Tibial nerve (tissue), 4 donors: ENCODE measurements at regions not wholly inside any gene's neighbourhood (a gene's known extent, or its start where the extent isn't known, plus 50 kb on each side); places are given as distances from the start of the nearest gene placed in this dataset.

Source experiments
- DNase-seq, 2 donors: peaks; one replicate each; pipeline ENCODE4 v3.0.0-alpha.2; 2019; ENCODE audit warnings: low spot score in 2 of 2
- H3K27ac ChIP-seq, 4 donors: fragments of 200-600 bp; sonication (generic) in 3 of 4; one replicate each; pipeline ENCODE4 v1.5.1; 2017 to 2019; ENCODE audit warnings: mild to moderate bottlenecking in 1 of 4
- H3K27me3 ChIP-seq, 2 donors: fragments of 200-600 bp; sonication (generic) in 1 of 2; one replicate each; pipeline versions ENCODE4 v1.5.1 to v1.6.0; 2017 to 2019
- H3K36me3 ChIP-seq, 3 donors: fragments of 200-600 bp; sonication (generic); one replicate each; pipeline ENCODE4 v1.5.1; 2018 to 2019
- H3K4me1 ChIP-seq, 4 donors: fragments of 200-600 bp; sonication (generic) in 3 of 4; one replicate each; pipeline ENCODE4 v1.5.1; 2017 to 2019
- H3K4me3 ChIP-seq, 4 donors: fragments of 200-600 bp; sonication (generic) in 3 of 4; one replicate each; pipeline ENCODE4 v1.5.1; 2017 to 2019; ENCODE audit warnings: mild to moderate bottlenecking in 1 of 4, moderate library complexity in 1 of 4
- H3K9me3 ChIP-seq, 4 donors: fragments of 200-600 bp; sonication (generic) in 3 of 4; one replicate each; pipeline ENCODE4 v1.5.1; 2017 to 2019
- CTCF ChIP-seq, 5 experiments: fragments of 200-600 bp in 3 of 5; fragments of 450-650 bp in 2 of 5; sonication (generic) in 3 of 5; IDR thresholded peaks; one replicate each; pipeline ENCODE4 v1.5.1; 2016 to 2019; ENCODE audit warnings: antibody characterized with exemption in 5 of 5, mild to moderate bottlenecking in 3 of 5, moderate library complexity in 2 of 5
- EP300 ChIP-seq, 2 donors: sonication (generic); formaldehyde crosslinking; IDR thresholded peaks; one replicate each; pipeline ENCODE4 v1.6.1; 2017; ENCODE audit warnings: antibody characterized with exemption in 2 of 2, mild to moderate bottlenecking in 1 of 2
- POLR2A ChIP-seq, 2 donors: fragments of 450-650 bp; IDR thresholded peaks; one replicate each; pipeline ENCODE4 v1.6.1; 2017; ENCODE audit warnings: antibody characterized with exemption in 2 of 2, mild to moderate bottlenecking in 2 of 2, moderate library complexity in 2 of 2
- WGBS, 2 donors: methylation state at CpG; one replicate each; pipeline ENCODE4 v1.1.5; 2018; 5-methylcytosine and 5-hydroxymethylcytosine counted together

GRCh38 chr10:83919187-83919586 is 220.1 kb upstream of the GHITM start:
- no peaks in the 10 kb centered on the region for H3K36me3 ChIP-seq
- no peak overlapping the region for H3K27ac ChIP-seq
- no peak for DNase-seq
- WGBS, 2 donors = 79 to 85% methylated on average over 2 of the region's 2 CpGs
- H3K27me3 ChIP-seq = no peaks in the 10 kb centered on the region
- H3K4me1 ChIP-seq = peaks cover 0 to 10% (median 0%) of the 10 kb centered on the region in 4 donors
- H3K9me3 ChIP-seq = no peaks in the 10 kb centered on the region
- TF ChIP-seq EP300 (IDR thresholded peaks at IDR 0.05) (no peak), POLR2A (IDR thresholded peaks at IDR 0.05) (no peak), CTCF (IDR thresholded peaks at IDR 0.05) (no peak)
- no peak overlapping the region for H3K4me3 ChIP-seq

- 79 to 88% methylated on average over 3 of the region's 3 CpGs for WGBS, 2 donors
- H3K36me3 ChIP-seq = no peaks in the 10 kb centered on the region
- H3K27me3 ChIP-seq = no peaks in the 10 kb centered on the region
- H3K4me1 ChIP-seq = peaks cover 0 to 10% (median 0%) of the 10 kb centered on the region in 4 donors
- DNase-seq = no peak
- no peak overlapping the region for H3K27ac ChIP-seq
- H3K4me3 ChIP-seq = no peak overlapping the region
- no peaks in the 10 kb centered on the region for H3K9me3 ChIP-seq
- TF ChIP-seq CTCF (IDR thresholded peaks at IDR 0.05) (no peak), EP300 (IDR thresholded peaks at IDR 0.05) (no peak), POLR2A (IDR thresholded peaks at IDR 0.05) (no peak)
Observed at GRCh38 chr10:83921984-83922860, 217.1 kb upstream of the GHITM start.

GRCh38 chr10:83925133-83925532 is 214.2 kb upstream of the GHITM start:
- no peak overlapping the region for H3K4me3 ChIP-seq
- 40 to 45% methylated on average over 5 of the region's 5 CpGs for WGBS, 2 donors
- DNase-seq = no peak
- H3K9me3 ChIP-seq = no peaks in the 10 kb centered on the region
- no peaks in the 10 kb centered on the region for H3K4me1 ChIP-seq
- no peaks in the 10 kb centered on the region for H3K36me3 ChIP-seq
- H3K27ac ChIP-seq = no peak overlapping the region
- no peaks in the 10 kb centered on the region for H3K27me3 ChIP-seq
- TF ChIP-seq POLR2A (IDR thresholded peaks at IDR 0.05) = no peak

GRCh38 chr10:83926606-83927005 is 212.7 kb upstream of the GHITM start:
- WGBS, 2 donors = 67 to 71% methylated on average over 2 of the region's 2 CpGs
- H3K9me3 ChIP-seq = no peaks in the 10 kb centered on the region
- no peak for DNase-seq
- H3K27me3 ChIP-seq = no peaks in the 10 kb centered on the region
- no peak for TF ChIP-seq POLR2A (IDR thresholded peaks at IDR 0.05)
- no peak for TF ChIP-seq EP300 (IDR thresholded peaks at IDR 0.05)
- no peak for TF ChIP-seq CTCF (IDR thresholded peaks at IDR 0.05)
- no peak overlapping the region for H3K4me3 ChIP-seq
- no peak overlapping the region for H3K27ac ChIP-seq
- H3K36me3 ChIP-seq = no peaks in the 10 kb centered on the region
- H3K4me1 ChIP-seq = no peaks in the 10 kb centered on the region

GRCh38 chr10:83927166-83927565 is 212.1 kb upstream of the GHITM start:
- no peak for TF ChIP-seq EP300 (IDR thresholded peaks at IDR 0.05)
- TF ChIP-seq POLR2A (IDR thresholded peaks at IDR 0.05) = no peak
- no peak for TF ChIP-seq CTCF (IDR thresholded peaks at IDR 0.05)
- 73 to 82% methylated on average over 2 of the region's 2 CpGs for WGBS, 2 donors

More at GRCh38 chr10:83927166-83927565, 212.1 kb upstream of the GHITM start:
- no peak for DNase-seq
- H3K27me3 ChIP-seq = no peaks in the 10 kb centered on the region
- H3K4me1 ChIP-seq = no peaks in the 10 kb centered on the region
- no peak overlapping the region for H3K4me3 ChIP-seq
- no peaks in the 10 kb centered on the region for H3K9me3 ChIP-seq
- H3K27ac ChIP-seq = no peak overlapping the region
- no peaks in the 10 kb centered on the region for H3K36me3 ChIP-seq
